Natural killer cell (primary cell): ENCODE measurements at regions not wholly inside any gene's neighbourhood (a gene's known extent, or its start where the extent isn't known, plus 50 kb on each side); places are given as distances from the start of the nearest gene placed in this dataset.

Experiments used
- ATAC-seq, 3 donors: fragments of 150-1000 bp in 2 of 3; fragments of 200-7000 bp in 1 of 3; cut with Tn5 transposase; 1 replicate in 1 of 3; 2 replicates in 2 of 3; pipeline ENCODE4 v1.10.0; 2021; ENCODE audit warnings: mild to moderate bottlenecking in 2 of 3, moderate library complexity in 2 of 3
- DNase-seq, 2 donors: peaks; one replicate each; pipeline versions ENCODE4 v3.0.0 to v3.0.0-alpha.2; 2013 to 2021; ENCODE audit warnings: mixed read lengths in 1 of 2
- H3K27ac ChIP-seq: one replicate; pipeline ENCODE4 v1.5.1; 2013; ENCODE audit warnings: mild to moderate bottlenecking, low read length
- H3K27me3 ChIP-seq: one replicate; pipeline ENCODE4 v1.6.1; 2013; ENCODE audit warnings: low read length; ENCODE audit not compliant: control insufficient read depth, insufficient read depth
- H3K36me3 ChIP-seq: one replicate; pipeline ENCODE4 v1.6.1; 2013; ENCODE audit warnings: low read length; ENCODE audit not compliant: control insufficient read depth, insufficient read depth
- H3K4me1 ChIP-seq: one replicate; pipeline ENCODE4 v1.6.1; 2013; ENCODE audit warnings: low read length; ENCODE audit not compliant: control insufficient read depth, insufficient read depth
- H3K4me3 ChIP-seq: one replicate; pipeline ENCODE4 v1.5.1; 2013; ENCODE audit warnings: low read length
- H3K9me3 ChIP-seq: one replicate; pipeline ENCODE4 v1.6.1; 2013; ENCODE audit warnings: low read length; ENCODE audit not compliant: control insufficient read depth, insufficient read depth
- H3K27ac Mint-ChIP-seq, 2 donors: one replicate each; pipeline ENCODE4 v1.8.0; 2022; ENCODE audit warnings: mild to moderate bottlenecking in 2 of 2, mixed read lengths in 2 of 2, moderate library complexity in 1 of 2
- H3K27me3 Mint-ChIP-seq, 2 donors: one replicate each; pipeline ENCODE4 v1.8.0; 2022; ENCODE audit warnings: low read depth in 2 of 2, mixed read lengths in 2 of 2
- H3K36me3 Mint-ChIP-seq: one replicate; pipeline ENCODE4 v1.8.0; 2022; ENCODE audit warnings: mixed read lengths
- H3K4me1 Mint-ChIP-seq, 2 donors: one replicate each; pipeline ENCODE4 v1.8.0; 2022; ENCODE audit warnings: mixed read lengths in 2 of 2
- H3K4me3 Mint-ChIP-seq: one replicate; pipeline ENCODE4 v1.8.0; 2022; ENCODE audit warnings: mild to moderate bottlenecking, moderate library complexity, mixed read lengths
- H3K9me3 Mint-ChIP-seq, 2 donors: one replicate each; pipeline ENCODE4 v1.8.0; 2022; ENCODE audit warnings: mixed read lengths in 2 of 2
- WGBS: methylation state at CpG from one replicate; pipeline ENCODE4 v1.1.7; 2013; ENCODE audit warnings: missing lambda C conversion rate; ENCODE audit not compliant: insufficient coverage; 5-methylcytosine and 5-hydroxymethylcytosine counted together
- intact Hi-C: fragments of 100-400 bp; cut with micrococcal nuclease; formaldehyde crosslinking; loops from one replicate; pipeline ENCODE4 v1.14.2; 2022
- TF ChIP-seq, protein P1 (sequence below): fragments of 200-600 bp; IDR thresholded peaks from one replicate; pipeline ENCODE4 v1.8.0; 2022; ENCODE audit warnings: antibody characterized with exemption

DNA sequence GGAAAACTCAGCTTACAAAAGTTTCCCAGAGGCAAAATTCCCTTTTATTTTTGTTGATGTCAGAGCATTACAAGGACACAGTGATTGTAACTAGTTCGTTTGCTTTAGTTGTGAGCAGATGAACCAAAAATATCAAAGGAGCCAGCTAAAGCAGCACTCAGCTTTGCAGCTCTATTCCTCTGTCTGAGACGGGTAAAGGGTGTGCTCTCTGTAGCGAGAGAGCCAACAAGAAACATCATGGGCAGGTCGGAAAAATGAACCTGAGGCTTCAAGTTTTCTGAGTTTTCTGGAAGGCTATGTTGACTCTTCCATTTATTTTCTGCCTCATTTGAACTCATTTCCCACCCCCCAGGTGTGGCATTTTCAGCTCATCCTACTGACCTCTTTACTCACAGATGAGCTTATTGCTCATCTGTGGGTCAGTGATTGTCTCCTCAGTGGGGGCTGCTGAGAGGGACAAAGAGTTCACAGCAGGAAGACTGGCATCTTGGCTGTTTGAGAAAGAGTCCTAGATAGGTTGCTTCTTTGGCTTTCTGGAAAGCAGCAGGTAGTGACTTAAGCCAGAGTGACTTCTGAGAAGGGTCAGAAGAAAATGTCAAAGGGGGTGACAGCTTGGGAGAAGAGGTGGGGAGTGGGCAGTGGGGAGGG, 66.6 kb upstream of the EPC2 start:
- intact Hi-C loops = no loop called here
- H3K36me3 ChIP-seq = no peaks in the 10 kb centered on the region
- no peaks in the 10 kb centered on the region for H3K9me3 ChIP-seq
- Mint-ChIP-seq H3K36me3 (no peaks in the 10 kb centered on the region), H3K27me3 (peaks cover 20 to 39% of the 10 kb centered on the region in 2 donors), H3K4me3 (no peak overlapping the region), H3K9me3 (no peaks in the 10 kb centered on the region), H3K27ac (no peak overlapping the region), H3K4me1 (no peaks in the 10 kb centered on the region)
- no peak overlapping the region for H3K4me3 ChIP-seq
- H3K27me3 ChIP-seq = peaks cover 4% of the 10 kb centered on the region
- 75% methylated on average over 4 of the region's 4 CpGs for WGBS
- no peak for ATAC-seq
- DNase-seq = no peak
- TF ChIP-seq, protein P1, sequence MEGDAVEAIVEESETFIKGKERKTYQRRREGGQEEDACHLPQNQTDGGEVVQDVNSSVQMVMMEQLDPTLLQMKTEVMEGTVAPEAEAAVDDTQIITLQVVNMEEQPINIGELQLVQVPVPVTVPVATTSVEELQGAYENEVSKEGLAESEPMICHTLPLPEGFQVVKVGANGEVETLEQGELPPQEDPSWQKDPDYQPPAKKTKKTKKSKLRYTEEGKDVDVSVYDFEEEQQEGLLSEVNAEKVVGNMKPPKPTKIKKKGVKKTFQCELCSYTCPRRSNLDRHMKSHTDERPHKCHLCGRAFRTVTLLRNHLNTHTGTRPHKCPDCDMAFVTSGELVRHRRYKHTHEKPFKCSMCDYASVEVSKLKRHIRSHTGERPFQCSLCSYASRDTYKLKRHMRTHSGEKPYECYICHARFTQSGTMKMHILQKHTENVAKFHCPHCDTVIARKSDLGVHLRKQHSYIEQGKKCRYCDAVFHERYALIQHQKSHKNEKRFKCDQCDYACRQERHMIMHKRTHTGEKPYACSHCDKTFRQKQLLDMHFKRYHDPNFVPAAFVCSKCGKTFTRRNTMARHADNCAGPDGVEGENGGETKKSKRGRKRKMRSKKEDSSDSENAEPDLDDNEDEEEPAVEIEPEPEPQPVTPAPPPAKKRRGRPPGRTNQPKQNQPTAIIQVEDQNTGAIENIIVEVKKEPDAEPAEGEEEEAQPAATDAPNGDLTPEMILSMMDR = no peak
- H3K4me1 ChIP-seq = no peaks in the 10 kb centered on the region
- H3K27ac ChIP-seq = no peak overlapping the region

DNA sequence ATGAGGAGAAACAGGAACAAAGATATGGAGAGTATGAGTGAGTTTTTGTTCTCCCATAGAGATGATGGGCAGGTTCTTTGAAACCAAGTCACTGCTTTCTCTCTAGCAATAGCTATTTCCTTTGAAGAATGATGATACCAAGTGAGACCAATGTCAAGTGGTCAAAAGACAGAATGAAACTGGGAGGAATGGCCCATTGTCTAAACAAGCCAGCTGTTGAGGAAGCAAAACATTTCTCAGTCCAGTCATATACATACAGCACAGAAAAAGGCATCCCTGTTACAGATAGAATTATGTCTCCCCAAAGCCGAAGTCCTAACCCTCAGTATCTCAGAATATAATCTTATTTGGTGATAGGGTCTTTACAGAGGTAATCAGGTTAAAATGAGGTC, 66.1 kb upstream of the EPC2 start:
- Mint-ChIP-seq H3K9me3 (no peaks in the 10 kb centered on the region), H3K27ac (no peak overlapping the region), H3K4me3 (no peak overlapping the region), H3K36me3 (no peaks in the 10 kb centered on the region), H3K4me1 (no peaks in the 10 kb centered on the region), H3K27me3 (peaks cover 20 to 44% of the 10 kb centered on the region in 2 donors)
- H3K4me3 ChIP-seq = no peak overlapping the region
- H3K36me3 ChIP-seq = no peaks in the 10 kb centered on the region
- peaks cover 4% of the 10 kb centered on the region for H3K27me3 ChIP-seq
- TF ChIP-seq, protein P1 = no peak
- ATAC-seq = no peak
- DNase-seq = no peak
- intact Hi-C loops = no loop called here
- no CpG with 5 or more reads among the region's 1 CpG for WGBS
- no peaks in the 10 kb centered on the region for H3K9me3 ChIP-seq
- no peaks in the 10 kb centered on the region for H3K4me1 ChIP-seq
- no peak overlapping the region for H3K27ac ChIP-seq

DNA sequence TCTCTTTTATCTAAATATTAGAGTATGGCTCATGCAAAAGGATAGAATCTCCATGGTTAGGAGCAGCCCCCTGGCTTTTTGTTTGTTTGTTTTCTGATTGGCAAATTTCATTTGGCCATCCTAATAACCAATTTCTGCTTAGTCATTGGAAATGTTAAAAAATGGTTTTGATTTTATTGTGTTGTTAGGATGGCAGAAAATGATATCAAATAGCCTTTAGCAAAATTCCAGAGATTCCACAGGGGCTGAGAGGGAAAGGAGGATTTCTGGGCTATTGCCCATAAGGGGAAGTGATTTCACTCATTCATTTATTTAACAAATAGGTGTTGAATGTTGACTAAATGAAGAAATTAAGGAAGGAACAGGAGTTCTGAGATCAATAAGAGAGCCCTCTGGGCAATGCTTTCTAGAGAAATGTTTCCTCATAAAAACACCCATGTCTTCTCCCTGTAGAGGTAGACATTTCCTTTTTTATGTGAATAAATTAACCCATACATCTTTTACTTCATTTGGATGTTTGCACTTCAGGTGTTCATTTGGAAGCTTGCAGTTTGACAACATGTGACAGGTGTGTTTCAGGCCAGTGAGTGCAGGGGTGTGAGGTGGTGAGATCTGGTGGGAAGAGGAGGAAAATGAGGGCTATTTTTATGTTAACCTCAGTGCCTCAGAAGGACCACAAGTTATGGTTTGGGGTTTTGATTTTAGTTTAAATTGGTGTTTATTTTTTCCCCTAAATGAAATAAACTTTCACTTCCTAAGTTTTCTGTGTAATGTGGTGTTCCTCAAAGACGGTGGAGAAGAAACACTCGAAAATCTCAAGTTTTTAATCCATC, 61.7 kb upstream of the EPC2 start:
- H3K4me1 ChIP-seq = no peaks in the 10 kb centered on the region
- no peaks in the 10 kb centered on the region for H3K36me3 ChIP-seq
- TF ChIP-seq, protein P1 = no peak
- DNase-seq (no peak), ATAC-seq (no peak)
- H3K4me3 Mint-ChIP-seq = no peak overlapping the region
- no peak overlapping the region for H3K27ac ChIP-seq
- no peaks in the 10 kb centered on the region for H3K9me3 ChIP-seq
- H3K36me3 Mint-ChIP-seq = no peaks in the 10 kb centered on the region
- peaks cover 4% of the 10 kb centered on the region for H3K27me3 ChIP-seq
- no peak overlapping the region for H3K4me3 ChIP-seq
- no peaks in the 10 kb centered on the region for H3K9me3 Mint-ChIP-seq
- no peak overlapping the region for H3K27ac Mint-ChIP-seq
- WGBS = 0% methylated on average over 2 of the region's 2 CpGs
- H3K4me1 Mint-ChIP-seq = no peaks in the 10 kb centered on the region
- intact Hi-C loops = no loop called here
- peaks cover 10 to 26% of the 10 kb centered on the region in 2 donors for H3K27me3 Mint-ChIP-seq
